ENCODE measurements at regions not wholly inside any gene's neighbourhood (a gene's known extent, or its start where the extent isn't known, plus 50 kb on each side); places are given as distances from the start of the nearest gene placed in this dataset.

DNA sequence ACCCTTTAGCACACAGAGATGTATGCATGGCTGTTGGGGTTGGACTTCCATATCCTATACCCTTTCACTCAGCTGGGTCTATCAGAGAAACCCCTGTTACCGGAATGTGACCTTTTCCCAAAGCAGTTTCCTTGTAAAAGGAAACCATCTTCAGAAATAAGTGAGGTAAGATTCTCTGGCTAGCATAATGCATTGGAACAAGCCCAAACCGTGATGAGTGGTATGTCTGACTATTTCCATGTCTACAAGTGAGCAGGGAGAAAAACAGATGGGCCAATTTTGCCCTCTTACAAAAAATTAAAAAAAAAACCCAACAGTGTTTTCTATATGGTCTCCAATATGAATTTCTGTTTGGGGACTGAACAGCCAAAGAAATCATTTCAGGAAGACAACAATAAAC, 283.9 kb downstream of the SMARCA1 start:
- H3K4me3 ChIP-seq (ENCODE audit: control insufficient read depth, low read depth, low read length) = no peak overlapping the region
- TF ChIP-seq CTCF (IDR thresholded peaks at IDR 0.05; ENCODE audit: control insufficient read depth, insufficient read depth, low read depth, low read length, missing control alignments) = no peak
- DNase-seq (ENCODE audit: low read depth) = no peak

DNA sequence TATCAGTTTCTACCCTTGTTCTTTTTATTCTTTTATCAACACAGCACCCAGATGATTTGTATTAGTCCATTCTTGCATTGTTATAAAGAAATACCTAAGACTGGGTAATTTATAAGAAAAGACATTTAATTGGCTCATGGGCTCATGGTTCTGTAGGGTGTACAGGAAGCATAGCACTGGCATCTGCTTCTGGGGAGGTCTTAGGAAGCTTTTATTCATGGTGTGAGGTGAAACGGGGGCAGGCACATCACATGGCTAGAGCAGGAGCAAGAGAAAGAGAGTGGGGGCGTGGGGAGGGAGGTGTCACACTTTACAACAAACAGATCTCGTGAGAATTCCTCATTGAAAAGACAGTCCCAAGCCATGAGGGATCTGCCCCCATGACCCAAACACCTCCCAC, 285.3 kb downstream of the SMARCA1 start:
- no peak for TF ChIP-seq CTCF (IDR thresholded peaks at IDR 0.05; ENCODE audit: control insufficient read depth, insufficient read depth, low read depth, low read length, missing control alignments)
- H3K4me3 ChIP-seq (ENCODE audit: control insufficient read depth, low read depth, low read length) = no peak overlapping the region
- DNase-seq (ENCODE audit: low read depth) = no peak

DNA sequence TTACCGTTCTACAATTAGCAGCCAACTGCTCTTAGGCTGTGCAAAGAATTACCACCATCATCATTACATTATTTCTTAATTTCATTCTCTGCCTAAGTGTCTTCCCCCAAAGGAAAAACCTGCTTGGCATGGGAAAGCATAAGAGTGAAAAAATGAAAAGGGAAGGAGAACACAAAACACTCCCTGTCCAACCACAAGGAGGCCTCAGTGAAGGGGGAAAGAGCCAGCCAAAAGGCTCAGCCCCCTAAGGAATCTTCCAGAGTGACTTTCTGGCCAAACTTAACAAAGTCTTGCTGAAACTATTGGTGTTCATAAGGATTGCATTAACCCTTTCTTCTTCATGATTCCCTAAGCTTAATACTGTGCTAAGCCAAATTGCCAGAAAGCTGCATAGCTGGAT, 287.4 kb downstream of the SMARCA1 start:
- no peak for DNase-seq (ENCODE audit: low read depth)
- no peak overlapping the region for H3K4me3 ChIP-seq (ENCODE audit: control insufficient read depth, low read depth, low read length)
- no peak for TF ChIP-seq CTCF (IDR thresholded peaks at IDR 0.05; ENCODE audit: control insufficient read depth, insufficient read depth, low read depth, low read length, missing control alignments)

DNA sequence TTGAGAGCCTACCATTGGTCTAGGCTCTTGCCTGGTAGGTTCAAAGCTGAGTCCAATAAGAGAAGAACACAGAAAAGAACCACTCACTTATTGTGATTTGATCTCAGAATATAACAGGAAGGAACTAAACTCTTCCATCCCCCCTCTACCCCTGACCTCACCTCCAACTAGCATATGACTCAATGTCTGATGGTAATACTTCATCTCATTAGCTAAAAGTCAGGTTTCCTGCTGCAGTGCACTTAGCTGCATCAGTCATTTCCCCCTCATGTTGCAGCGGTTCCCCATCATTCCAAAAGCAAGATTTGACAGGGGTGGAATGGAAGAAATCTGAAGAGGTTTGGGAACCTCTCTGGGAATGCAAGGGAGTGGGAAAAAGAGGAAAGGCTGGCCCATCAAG, 289.5 kb downstream of the SMARCA1 start:
- H3K4me3 ChIP-seq (ENCODE audit: control insufficient read depth, low read depth, low read length) = no peak overlapping the region
- DNase-seq (ENCODE audit: low read depth) = no peak
- TF ChIP-seq CTCF (IDR thresholded peaks at IDR 0.05; ENCODE audit: control insufficient read depth, insufficient read depth, low read depth, low read length, missing control alignments) = no peak

GRCh38 chrX:129230850-129231512, 292.3 kb downstream of the SMARCA1 start:
- no peak overlapping the region for H3K4me3 ChIP-seq (ENCODE audit: control insufficient read depth, low read depth, low read length)
- TF ChIP-seq CTCF (IDR thresholded peaks at IDR 0.05; ENCODE audit: control insufficient read depth, insufficient read depth, low read depth, low read length, missing control alignments) = no peak
- no peak for DNase-seq (ENCODE audit: low read depth)

DNA sequence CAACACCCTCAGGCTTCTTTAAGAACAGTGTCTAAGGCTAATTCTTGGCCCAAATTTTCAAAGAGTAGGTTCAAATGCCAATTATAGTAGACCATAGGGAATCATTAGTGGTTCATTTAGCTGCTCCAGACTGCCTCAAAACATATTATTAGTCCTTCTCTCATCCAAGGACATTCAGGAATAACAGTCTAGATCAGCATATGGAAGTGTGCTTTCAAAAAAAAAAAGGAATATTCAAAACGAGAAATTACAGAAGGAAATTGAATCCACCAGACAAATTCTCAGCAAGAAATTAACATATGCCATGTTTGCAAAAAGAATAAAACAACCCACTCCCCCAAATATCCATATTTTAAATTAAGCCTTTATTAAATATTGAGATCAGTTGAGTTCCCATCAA, 293.1 kb downstream of the SMARCA1 start:
- no peak for DNase-seq (ENCODE audit: low read depth)
- H3K4me3 ChIP-seq (ENCODE audit: control insufficient read depth, low read depth, low read length) = no peak overlapping the region
- TF ChIP-seq CTCF (IDR thresholded peaks at IDR 0.05; ENCODE audit: control insufficient read depth, insufficient read depth, low read depth, low read length, missing control alignments) = no peak

- H3K4me3 ChIP-seq (ENCODE audit: control insufficient read depth, low read depth, low read length) = no peak overlapping the region
- no peak for DNase-seq (ENCODE audit: low read depth)
- no peak for TF ChIP-seq CTCF (IDR thresholded peaks at IDR 0.05; ENCODE audit: control insufficient read depth, insufficient read depth, low read depth, low read length, missing control alignments)
Measured at GRCh38 chrX:129227366-129227765, 295.9 kb downstream of the SMARCA1 start.

Data from AG09309 (cell line).